ENCODE measurements at regions not wholly inside any gene's neighbourhood (a gene's known extent, or its start where the extent isn't known, plus 50 kb on each side); places are given as distances from the start of the nearest gene placed in this dataset.

DNA sequence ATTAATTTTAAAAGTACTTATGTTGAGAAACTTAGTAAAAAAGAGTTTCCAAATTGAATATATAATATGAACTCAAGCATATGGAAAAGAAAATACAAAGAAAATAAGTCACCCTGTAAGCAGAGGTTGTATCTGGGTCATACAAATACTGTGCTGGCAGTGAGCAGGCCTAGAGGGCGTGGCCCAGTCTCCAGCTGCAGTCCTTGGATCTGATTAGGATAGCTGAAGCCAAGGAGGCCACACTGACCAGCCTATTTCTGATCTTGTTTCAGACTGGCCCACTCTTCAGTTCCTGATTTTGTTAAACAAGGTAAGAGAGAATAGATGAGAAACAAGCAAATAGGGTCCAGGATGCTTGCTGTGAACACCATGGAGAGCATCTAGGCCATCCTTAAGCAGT, 228.8 kb downstream of the EPM2A start:
- Histone ChIP-seq H3K4me1 (no peaks in the 10 kb centered on the region), H3K27ac (no peak overlapping the region)
- 41% methylated on average over 1 of the region's 1 CpG for WGBS

DNA sequence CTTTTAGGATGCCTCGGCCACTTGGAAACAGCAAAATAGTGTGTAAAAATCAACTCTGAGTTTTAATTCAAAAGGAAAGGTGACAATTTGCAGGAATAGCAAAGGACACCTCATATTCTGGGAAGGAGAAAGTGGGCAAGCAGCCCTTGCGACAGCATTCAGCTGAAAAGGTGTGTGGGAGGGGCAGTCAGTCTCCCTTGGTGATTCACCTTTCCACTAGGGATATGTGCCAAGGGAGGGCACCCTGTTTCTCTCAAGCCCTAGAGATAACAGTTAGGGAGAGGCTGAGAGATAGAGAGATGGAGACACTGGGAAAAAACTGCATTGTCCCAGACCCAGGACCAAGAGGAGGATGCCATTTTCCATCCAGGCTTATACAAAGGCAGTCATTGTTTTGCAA, 228.1 kb downstream of the EPM2A start:
- no peak for DNase-seq (ENCODE audit: low spot score in 2 of 2)
- Histone ChIP-seq H3K9me3 (peaks cover 21% of the 10 kb centered on the region), H3K36me3 (no peaks in the 10 kb centered on the region), H3K4me1 (no peaks in the 10 kb centered on the region), H3K27me3 (no peaks in the 10 kb centered on the region), H3K4me3 (no peak overlapping the region), H3K27ac (no peak overlapping the region)
- no peak for TF ChIP-seq POLR2A (IDR thresholded peaks at IDR 0.05)
- no peak for TF ChIP-seq POLR2AphosphoS5 (IDR thresholded peaks at IDR 0.05)
- TF ChIP-seq EP300 (IDR thresholded peaks at IDR 0.05), result no peak
- TF ChIP-seq, protein P1, sequence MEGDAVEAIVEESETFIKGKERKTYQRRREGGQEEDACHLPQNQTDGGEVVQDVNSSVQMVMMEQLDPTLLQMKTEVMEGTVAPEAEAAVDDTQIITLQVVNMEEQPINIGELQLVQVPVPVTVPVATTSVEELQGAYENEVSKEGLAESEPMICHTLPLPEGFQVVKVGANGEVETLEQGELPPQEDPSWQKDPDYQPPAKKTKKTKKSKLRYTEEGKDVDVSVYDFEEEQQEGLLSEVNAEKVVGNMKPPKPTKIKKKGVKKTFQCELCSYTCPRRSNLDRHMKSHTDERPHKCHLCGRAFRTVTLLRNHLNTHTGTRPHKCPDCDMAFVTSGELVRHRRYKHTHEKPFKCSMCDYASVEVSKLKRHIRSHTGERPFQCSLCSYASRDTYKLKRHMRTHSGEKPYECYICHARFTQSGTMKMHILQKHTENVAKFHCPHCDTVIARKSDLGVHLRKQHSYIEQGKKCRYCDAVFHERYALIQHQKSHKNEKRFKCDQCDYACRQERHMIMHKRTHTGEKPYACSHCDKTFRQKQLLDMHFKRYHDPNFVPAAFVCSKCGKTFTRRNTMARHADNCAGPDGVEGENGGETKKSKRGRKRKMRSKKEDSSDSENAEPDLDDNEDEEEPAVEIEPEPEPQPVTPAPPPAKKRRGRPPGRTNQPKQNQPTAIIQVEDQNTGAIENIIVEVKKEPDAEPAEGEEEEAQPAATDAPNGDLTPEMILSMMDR (IDR thresholded peaks at IDR 0.05), result no peak
- WGBS, result 90% methylated on average over 2 of the region's 2 CpGs

More for the DNA sequence above, 228.8 kb downstream of the EPM2A start:
- Histone ChIP-seq H3K9me3 (peaks cover 21% of the 10 kb centered on the region), H3K36me3 (no peaks in the 10 kb centered on the region), H3K27me3 (no peaks in the 10 kb centered on the region), H3K4me3 (no peak overlapping the region)
- no peak for DNase-seq (ENCODE audit: low spot score in 2 of 2)
- TF ChIP-seq EP300 (IDR thresholded peaks at IDR 0.05), result no peak

DNA sequence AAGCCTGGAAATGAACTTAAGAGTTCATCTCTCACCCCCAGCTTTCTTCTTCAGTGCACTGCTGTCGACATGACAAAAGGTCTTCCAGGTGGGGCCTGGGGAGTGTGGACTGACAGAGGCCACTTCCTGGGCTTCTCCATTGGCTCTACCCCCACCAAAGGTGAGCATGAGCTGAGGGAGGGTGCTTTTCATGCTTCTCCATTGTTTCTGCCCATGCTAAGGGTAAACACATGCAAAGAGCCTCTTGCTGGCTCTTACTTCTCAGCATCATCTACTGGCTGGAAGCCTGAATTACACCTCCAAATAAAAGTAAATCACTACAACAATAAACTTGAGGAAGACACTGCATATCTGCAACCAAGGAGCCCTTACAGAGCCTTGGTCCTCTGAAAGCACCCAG, 227.2 kb downstream of the EPM2A start:
- Histone ChIP-seq H3K9me3 (peaks cover 21% of the 10 kb centered on the region), H3K27me3 (no peaks in the 10 kb centered on the region), H3K4me1 (no peaks in the 10 kb centered on the region), H3K4me3 (no peak overlapping the region), H3K36me3 (no peaks in the 10 kb centered on the region), H3K27ac (no peak overlapping the region)
- WGBS, result 92% methylated on average over 1 of the region's 1 CpG
- TF ChIP-seq POLR2A (IDR thresholded peaks at IDR 0.05) (no peak), EP300 (IDR thresholded peaks at IDR 0.05) (no peak), POLR2AphosphoS5 (IDR thresholded peaks at IDR 0.05) (no peak)
- TF ChIP-seq, protein P1 (IDR thresholded peaks at IDR 0.05), result no peak
- DNase-seq (ENCODE audit: low spot score in 2 of 2), result no peak

DNA sequence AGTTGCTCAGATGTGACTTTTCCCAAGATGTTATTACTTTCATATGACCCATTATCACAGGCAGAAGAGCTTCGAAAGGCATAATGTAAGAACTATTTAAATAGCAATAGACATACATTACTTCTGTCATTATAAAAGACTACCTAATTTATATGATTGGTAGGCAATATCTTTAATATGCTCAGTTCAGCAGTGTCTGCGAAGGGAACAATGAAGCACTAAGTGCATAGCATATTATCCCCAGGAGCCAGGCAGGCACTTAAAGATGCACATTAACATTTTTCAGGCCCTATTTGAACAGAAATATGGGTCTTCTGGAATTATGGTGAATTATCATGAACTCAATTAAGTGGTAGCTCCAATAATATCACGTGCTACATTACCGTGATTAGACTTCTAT, 217.8 kb downstream of the EPM2A start:
- no peaks in the 10 kb centered on the region for H3K27me3 ChIP-seq
- WGBS, result 85% methylated on average over 4 of the region's 4 CpGs
- H3K36me3 ChIP-seq, result no peaks in the 10 kb centered on the region
- DNase-seq (ENCODE audit: low spot score in 2 of 2), result no peak
- peaks cover 3% of the 10 kb centered on the region for H3K9me3 ChIP-seq
- H3K4me1 ChIP-seq, result no peaks in the 10 kb centered on the region
- no peak overlapping the region for H3K4me3 ChIP-seq
- H3K27ac ChIP-seq, result no peak overlapping the region
- TF ChIP-seq EP300 (IDR thresholded peaks at IDR 0.05) (no peak), POLR2A (IDR thresholded peaks at IDR 0.05) (no peak), POLR2AphosphoS5 (IDR thresholded peaks at IDR 0.05) (no peak)
- TF ChIP-seq, protein P1 (IDR thresholded peaks at IDR 0.05), result no peak

DNA sequence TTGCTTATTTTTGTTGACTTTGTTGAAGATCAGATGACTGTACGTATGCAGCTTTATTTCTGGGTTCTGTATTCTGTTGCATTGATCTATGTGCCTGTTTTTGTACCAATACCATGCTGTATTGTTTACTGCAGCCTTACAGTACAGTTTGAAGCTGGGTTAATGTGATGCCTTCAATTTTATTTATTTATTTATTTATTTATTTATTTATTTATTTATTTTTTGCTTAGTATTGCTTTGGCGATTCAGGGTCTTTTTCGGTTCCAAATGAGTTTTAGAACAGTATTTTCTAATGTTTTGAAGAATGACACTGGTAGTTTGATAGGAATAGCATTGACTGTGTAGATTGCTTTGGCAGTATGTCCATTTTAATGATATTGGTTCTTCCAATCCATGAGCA, 210.3 kb downstream of the EPM2A start:
- WGBS, result 87% methylated on average over 3 of the region's 3 CpGs

DNA sequence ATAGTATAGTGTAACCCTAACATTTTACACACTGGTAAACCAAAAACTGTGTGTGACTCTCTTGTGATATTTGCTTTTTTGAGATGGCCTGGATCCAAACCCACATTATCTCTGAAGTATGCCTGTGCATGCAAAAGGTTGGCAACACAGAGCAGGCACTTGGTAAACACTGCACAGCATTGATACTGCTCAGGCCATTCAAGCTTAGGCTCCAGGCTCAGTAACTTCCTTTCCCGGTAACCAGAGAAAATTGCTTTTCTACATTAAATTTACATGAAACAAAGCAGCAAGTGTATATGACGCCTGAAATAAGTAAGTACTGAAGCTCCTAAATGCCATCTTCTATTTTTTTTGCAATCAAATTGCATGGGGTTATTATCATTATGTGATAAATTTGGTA, 205.7 kb downstream of the EPM2A start:
- H3K36me3 ChIP-seq, result no peaks in the 10 kb centered on the region
- no peak overlapping the region for H3K27ac ChIP-seq
- 53% methylated on average over 2 of the region's 2 CpGs for WGBS
- no peak overlapping the region for H3K4me3 ChIP-seq
- no peak for DNase-seq (ENCODE audit: low spot score in 2 of 2)
- H3K27me3 ChIP-seq, result no peaks in the 10 kb centered on the region
- no peaks in the 10 kb centered on the region for H3K9me3 ChIP-seq
- no peaks in the 10 kb centered on the region for H3K4me1 ChIP-seq
- TF ChIP-seq EP300 (IDR thresholded peaks at IDR 0.05) (no peak), POLR2AphosphoS5 (IDR thresholded peaks at IDR 0.05) (no peak), POLR2A (IDR thresholded peaks at IDR 0.05) (no peak)
- TF ChIP-seq, protein P1 (IDR thresholded peaks at IDR 0.05), result no peak

More for the DNA sequence above, 210.3 kb downstream of the EPM2A start:
- TF ChIP-seq, protein P1 (IDR thresholded peaks at IDR 0.05), result no peak
- TF ChIP-seq EP300 (IDR thresholded peaks at IDR 0.05), result no peak
- no peak for DNase-seq (ENCODE audit: low spot score in 2 of 2)
- no peaks in the 10 kb centered on the region for H3K9me3 ChIP-seq
- H3K4me1 ChIP-seq, result no peaks in the 10 kb centered on the region
- H3K36me3 ChIP-seq, result no peaks in the 10 kb centered on the region
- H3K27me3 ChIP-seq, result no peaks in the 10 kb centered on the region
- H3K27ac ChIP-seq, result no peak overlapping the region
- H3K4me3 ChIP-seq, result no peak overlapping the region

All from suprapubic skin (tissue), 4 donors.